HCT116 (cell line): ENCODE measurements at regions not wholly inside any gene's neighbourhood (a gene's known extent, or its start where the extent isn't known, plus 50 kb on each side); places are given as distances from the start of the nearest gene placed in this dataset.

Source experiments
- ATAC-seq: fragments of 200-7000 bp; cut with Tn5 transposase; 2 replicates; pipeline ENCODE4 v1.9.1; 2020; ENCODE audit warnings: mild to moderate bottlenecking, moderate library complexity
- BruUV-seq: library from RNA; stranded (reverse); fragments of 400-500 nt; replicated peaks from 2 replicates; lab custom pipeline; 2021; lab: Mats Ljungman, UMichigan
- CTCF ChIA-PET: fragments of 300-600 bp; sonication (Branson Sonifier 250); formaldehyde crosslinking; loops from one replicate; lab custom pipeline; 2021; ENCODE audit warnings: antibody characterized with exemption; lab: Charles Lee
- POLR2A ChIA-PET: fragments of 300-600, 350-600 bp; sonication (Branson Sonifier 250); formaldehyde crosslinking; loops from one replicate; lab custom pipeline; 2021; ENCODE audit warnings: antibody characterized with exemption; lab: Charles Lee
- RAD21 ChIA-PET, 2 experiments: fragments of 300-600 bp; sonication (Branson Sonifier 250); formaldehyde crosslinking; loops; one replicate each; lab custom pipeline; 2023; ENCODE audit warnings: low total read pairs in 2 of 2; ENCODE audit not compliant: uncharacterized antibody in 2 of 2, unreplicated experiment in 2 of 2, low non-redundant PET in 1 of 2; lab: Charles Lee
- DNase-seq: peaks from one replicate; pipeline ENCODE4 v3.0.0-alpha.2; 2010; ENCODE audit warnings: low read depth, low spot score
- H2AFZ ChIP-seq: fragments of 200-600 bp; shearing (Covaris generic), sonication (generic); 2 replicates; pipeline ENCODE4 v1.6.1; 2017; ENCODE audit warnings: low read depth, mixed run types, mixed read lengths, antibody characterized with exemption, low read length; ENCODE audit not compliant: poor library complexity, severe bottlenecking
- H3K27ac ChIP-seq: 2 replicates; pipeline ENCODE4 v1.5.1; 2012; ENCODE audit warnings: low read depth, low read length
- H3K27me3 ChIP-seq: fragments of 200-600 bp; sonication (generic); 2 replicates; pipeline ENCODE4 v1.6.1; 2016; ENCODE audit warnings: mixed run types, low read length, mixed read lengths; ENCODE audit not compliant: insufficient read depth
- H3K36me3 ChIP-seq, 2 experiments: fragments of 200-500 bp in 1 of 2; fragments of 200-600 bp in 1 of 2; sonication (Bioruptor generic) in 1 of 2; sonication (generic) in 1 of 2; 2 replicates each; pipeline versions ENCODE4 v1.5.1 to v1.6.1; 2014 to 2016; ENCODE audit warnings: low read length in 2 of 2, inconsistent platforms in 1 of 2, mixed read lengths in 1 of 2, mixed run types in 1 of 2; ENCODE audit not compliant: insufficient read depth in 2 of 2, control insufficient read depth in 1 of 2
- H3K4me1 ChIP-seq, 2 experiments: fragments of 200-600 bp in 1 of 2; sonication (generic) in 1 of 2; 2 replicates each; pipeline versions ENCODE4 v1.5.1 to v1.6.1; 2012 to 2017; ENCODE audit warnings: low read length in 2 of 2, inconsistent platforms in 1 of 2, mild to moderate bottlenecking in 1 of 2, mixed read lengths in 1 of 2, mixed run types in 1 of 2, moderate library complexity in 1 of 2; ENCODE audit not compliant: insufficient read depth in 2 of 2, control insufficient read depth in 1 of 2
- H3K4me2 ChIP-seq: fragments of 200-600 bp; sonication (generic); 2 replicates; pipeline ENCODE4 v1.6.1; 2017; ENCODE audit warnings: mixed run types, low read length, mixed read lengths
- H3K4me3 ChIP-seq, 2 experiments: fragments of 200-600 bp in 1 of 2; sonication (generic) in 1 of 2; replicated peaks in 1 of 2; 2 replicates each; pipeline ENCODE4 v1.5.1; 2011 to 2016; ENCODE audit warnings: low read length in 2 of 2, control low read depth in 1 of 2, low read depth in 1 of 2, mild to moderate bottlenecking in 1 of 2, mixed read lengths in 1 of 2, mixed run types in 1 of 2
- H3K79me2 ChIP-seq: fragments of 200-600 bp; sonication (generic); 2 replicates; pipeline ENCODE4 v1.6.1; 2017; ENCODE audit warnings: mild to moderate bottlenecking, mixed run types, low read length, moderate library complexity, mixed read lengths; ENCODE audit not compliant: insufficient read depth
- H3K9ac ChIP-seq: fragments of 200-600 bp; sonication (generic); 2 replicates; pipeline ENCODE4 v1.6.1; 2016; ENCODE audit warnings: low read length, mixed read lengths
- H3K9me2 ChIP-seq: fragments of 200-600 bp; sonication (generic), shearing (Covaris generic); 2 replicates; pipeline ENCODE4 v1.6.1; 2017; ENCODE audit warnings: mixed run types, mild to moderate bottlenecking, moderate library complexity; ENCODE audit not compliant: insufficient read depth
- H3K9me3 ChIP-seq, 2 experiments: fragments of 200-500 bp in 1 of 2; fragments of 200-600 bp in 1 of 2; sonication (Bioruptor generic) in 1 of 2; sonication (generic) in 1 of 2; 2 replicates each; pipeline ENCODE4 v1.6.1; 2014 to 2017; ENCODE audit warnings: low read length in 2 of 2, mixed read lengths in 2 of 2, inconsistent platforms in 1 of 2, low read depth in 1 of 2, mild to moderate bottlenecking in 1 of 2, mixed run types in 1 of 2, moderate library complexity in 1 of 2; ENCODE audit not compliant: control insufficient read depth in 1 of 2, insufficient read depth in 1 of 2
- H4K20me1 ChIP-seq: fragments of 200-600 bp; sonication (generic), shearing (Covaris generic); 2 replicates; pipeline ENCODE4 v1.6.1; 2017; ENCODE audit warnings: mixed run types, mild to moderate bottlenecking, moderate library complexity; ENCODE audit not compliant: insufficient read depth
- CBX3 ChIP-seq: IDR thresholded peaks from 2 replicates; pipeline ENCODE4 v1.6.1; 2012; ENCODE audit warnings: low read depth
- CTCF ChIP-seq, 3 experiments: fragments of 200-600 bp in 1 of 3; sonication (generic) in 1 of 3; IDR thresholded peaks in 2 of 3; conservative IDR thresholded peaks in 1 of 3; 2 replicates each; pipeline ENCODE4 v1.5.1; 2012 to 2017; ENCODE audit warnings: low read depth in 2 of 3, low read length in 2 of 3, antibody characterized with exemption in 1 of 3, borderline replicate concordance in 1 of 3, control low read depth in 1 of 3, mild to moderate bottlenecking in 1 of 3, mixed read lengths in 1 of 3, mixed run types in 1 of 3, moderate library complexity in 1 of 3; ENCODE audit not compliant: insufficient read depth in 1 of 3
- EGR1 ChIP-seq: IDR thresholded peaks from 2 replicates; pipeline ENCODE4 v1.6.1; 2012; ENCODE audit warnings: low read depth
- ELF1 ChIP-seq: IDR thresholded peaks from 2 replicates; pipeline ENCODE4 v1.6.1; 2012; ENCODE audit warnings: low read depth, borderline replicate concordance
- POLR2A ChIP-seq: IDR thresholded peaks from 2 replicates; pipeline ENCODE4 v1.7.0; 2011; ENCODE audit warnings: borderline replicate concordance; ENCODE audit not compliant: insufficient read depth, insufficient read length; ENCODE audit errors: extremely low read depth
- RAD21 ChIP-seq: IDR thresholded peaks from 2 replicates; pipeline ENCODE4 v1.6.1; 2012; ENCODE audit warnings: low read depth, mild to moderate bottlenecking
- SRF ChIP-seq: IDR thresholded peaks from 2 replicates; pipeline ENCODE4 v1.6.1; 2012; ENCODE audit warnings: low read depth
- TCF7L2 ChIP-seq: IDR thresholded peaks from 2 replicates; pipeline ENCODE4 v1.7.0; 2011; ENCODE audit warnings: borderline replicate concordance, inconsistent platforms; ENCODE audit not compliant: insufficient read depth, insufficient read length; ENCODE audit errors: extremely low read depth
- ZBTB33 ChIP-seq: IDR thresholded peaks from 2 replicates; pipeline ENCODE4 v1.6.1; 2011; ENCODE audit warnings: mild to moderate bottlenecking, low read length, moderate library complexity; ENCODE audit not compliant: insufficient replicate concordance; ENCODE audit errors: extremely low read depth
- ZFX ChIP-seq: fragments of 450-650 bp; IDR thresholded peaks from 2 replicates; pipeline ENCODE4 v1.6.1; 2017
- intact Hi-C: fragments of 100-400 bp; cut with micrococcal nuclease; formaldehyde crosslinking; loops from 2 replicates; pipeline ENCODE4 v1.10.0; 2022

- DNase-seq (no peak), ATAC-seq (no peak)
- Histone ChIP-seq H3K27ac (no peak overlapping the region), H3K4me2 (no peak overlapping the region), H3K79me2 (no peaks in the 10 kb centered on the region), H3K9me3 (no peaks in the 10 kb centered on the region), H4K20me1 (no peaks in the 10 kb centered on the region), H3K9me2 (no peaks in the 10 kb centered on the region), H3K4me3 (no peak overlapping the region), H3K9ac (no peak overlapping the region), H3K27me3 (no peaks in the 10 kb centered on the region), H2AFZ (no peak overlapping the region), H3K4me1 (no peaks in the 10 kb centered on the region), H3K36me3 (no peaks in the 10 kb centered on the region)
- BruUV-seq: no TSS peak
- RAD21 ChIA-PET: no interaction called here
- CTCF ChIA-PET: no interaction called here
- TF ChIP-seq CBX3: no peak
- no peak for TF ChIP-seq SRF
- TF ChIP-seq EGR1: no peak
- TF ChIP-seq ZFX: no peak
- no peak for TF ChIP-seq RAD21
- TF ChIP-seq TCF7L2: no peak
- TF ChIP-seq POLR2A: no peak
- TF ChIP-seq ZBTB33: no peak
- TF ChIP-seq CTCF (IDR thresholded peaks at IDR 0.05 in 2 of 3, conservative IDR thresholded peaks at IDR 0.05 in 1 of 3; ENCODE audit: borderline replicate concordance in 1 of 3, insufficient read depth in 1 of 3, low read depth in 2 of 3, low read length in 2 of 3): no peak
- TF ChIP-seq ELF1: no peak
- POLR2A ChIA-PET: no interaction called here
- intact Hi-C loops: no loop called here
These were observed 66.2 kb downstream of the ACTBL2 start for GRCh38 chr5:57416278-57416994.
